ENCODE measurements at regions not wholly inside any gene's neighbourhood (a gene's known extent, or its start where the extent isn't known, plus 50 kb on each side); places are given as distances from the start of the nearest gene placed in this dataset.

GRCh38 chr13:84127597-84128128 is 245.4 kb upstream of the SLITRK1 start:
- TF ChIP-seq CTCF (conservative IDR thresholded peaks at IDR 0.05; ENCODE audit: low read depth, low read length) (no peak), EZH2 (IDR thresholded peaks at IDR 0.05; ENCODE audit: borderline replicate concordance, low read depth, low read length, poor library complexity, severe bottlenecking) (no peak)
